Neural crest cell (in vitro differentiated cells): ENCODE measurements at regions not wholly inside any gene's neighbourhood (a gene's known extent, or its start where the extent isn't known, plus 50 kb on each side); places are given as distances from the start of the nearest gene placed in this dataset.

Source experiments
- DNase-seq: peaks from one replicate; pipeline ENCODE4 v3.0.0; 2021; ENCODE audit warnings: low read depth, mixed read lengths, low spot score
- H3K27ac Mint-ChIP-seq: one replicate; pipeline ENCODE4 v1.8.0; 2021; ENCODE audit warnings: mild to moderate bottlenecking, mixed read lengths; ENCODE audit not compliant: unreplicated experiment
- H3K27me3 Mint-ChIP-seq: 2 replicates; pipeline ENCODE4 v1.8.0; 2021; ENCODE audit warnings: low read depth, mild to moderate bottlenecking, mixed read lengths
- H3K36me3 Mint-ChIP-seq: 2 replicates; pipeline ENCODE4 v1.8.0; 2021; ENCODE audit warnings: low read depth, mild to moderate bottlenecking, mixed read lengths
- H3K4me1 Mint-ChIP-seq: 2 replicates; pipeline ENCODE4 v1.8.0; 2021; ENCODE audit warnings: mixed read lengths
- H3K4me3 Mint-ChIP-seq: one replicate; pipeline ENCODE4 v1.8.0; 2021; ENCODE audit warnings: mild to moderate bottlenecking, mixed read lengths
- H3K9me3 Mint-ChIP-seq: 2 replicates; pipeline ENCODE4 v1.8.0; 2021; ENCODE audit warnings: mixed read lengths
- CTCF ChIP-seq: fragments of 200-600 bp; sonication (generic); conservative IDR thresholded peaks from 2 replicates; pipeline ENCODE4 v1.5.0; 2021; ENCODE audit warnings: antibody characterized with exemption, mild to moderate bottlenecking

DNA sequence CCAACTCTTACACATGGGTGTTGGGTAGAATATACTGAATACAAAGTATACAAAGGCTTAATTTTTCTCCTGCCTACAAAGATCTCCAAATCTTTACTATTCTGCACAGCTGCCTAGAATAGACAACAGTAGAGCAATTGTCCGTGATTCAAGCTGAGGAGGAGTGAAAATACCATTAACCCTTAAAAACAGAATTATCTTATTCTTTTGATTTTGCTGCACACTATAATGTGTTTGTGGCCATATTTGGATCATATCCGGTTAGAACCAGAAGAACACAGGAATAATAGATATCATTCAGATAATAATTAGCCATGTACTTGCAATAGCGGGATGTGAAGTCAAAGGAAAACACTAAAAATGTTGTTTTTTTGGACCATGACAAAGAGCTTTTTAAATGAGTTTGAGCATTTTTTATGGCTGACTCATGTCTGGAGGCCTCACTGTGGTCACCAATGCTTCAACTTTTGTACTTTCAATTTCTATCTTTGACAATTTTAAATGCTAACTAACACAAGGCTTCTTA, 197.6 kb upstream of the FOXD3 start:
- no peak for DNase-seq
- Mint-ChIP-seq H3K27me3 (peaks cover 70% of the 10 kb centered on the region), H3K4me3 (peak overlapping the region; percentile 48), H3K4me1 (peaks cover 73% of the 10 kb centered on the region), H3K36me3 (no peaks in the 10 kb centered on the region), H3K9me3 (no peaks in the 10 kb centered on the region), H3K27ac (peak overlapping the region; percentile 59)
- no peak for TF ChIP-seq CTCF

DNA sequence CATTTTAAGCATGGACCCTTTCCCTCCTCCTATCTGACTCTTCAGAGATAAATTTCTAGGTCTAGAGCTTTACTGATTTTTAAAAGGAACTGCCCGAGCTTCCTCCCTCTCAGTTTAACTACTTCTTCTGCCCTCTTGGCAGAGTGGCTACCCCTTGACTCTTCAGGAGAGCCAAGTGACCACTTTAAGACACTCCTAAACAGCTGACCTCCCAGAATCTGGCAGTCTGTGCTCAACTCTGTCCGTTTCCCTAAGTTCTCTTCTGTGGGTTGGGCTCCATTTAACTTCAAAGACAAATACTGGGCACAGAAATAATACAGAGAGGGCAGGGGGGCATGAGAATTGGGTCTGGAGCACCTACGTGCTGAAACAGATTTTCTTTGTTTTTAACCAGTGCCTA, 196.3 kb upstream of the FOXD3 start:
- H3K27ac Mint-ChIP-seq, result peak overlapping the region; percentile 98
- H3K4me1 Mint-ChIP-seq, result peaks cover 76% of the 10 kb centered on the region
- DNase-seq, result no peak
- no peaks in the 10 kb centered on the region for H3K36me3 Mint-ChIP-seq
- no peaks in the 10 kb centered on the region for H3K9me3 Mint-ChIP-seq
- peak overlapping the region; percentile 39 for H3K4me3 Mint-ChIP-seq
- no peak for TF ChIP-seq CTCF
- H3K27me3 Mint-ChIP-seq, result peaks cover 73% of the 10 kb centered on the region

- H3K27me3 Mint-ChIP-seq, result peaks cover 76% of the 10 kb centered on the region
- H3K4me1 Mint-ChIP-seq, result peaks cover 75% of the 10 kb centered on the region
- no peaks in the 10 kb centered on the region for H3K9me3 Mint-ChIP-seq
- TF ChIP-seq CTCF, result no peak
- peak overlapping the region; percentile 11 for H3K4me3 Mint-ChIP-seq
- no peaks in the 10 kb centered on the region for H3K36me3 Mint-ChIP-seq
- no peak overlapping the region for H3K27ac Mint-ChIP-seq
- no peak for DNase-seq
Observed at GRCh38 chr1:63127376-63127775, 195.0 kb upstream of the FOXD3 start.

GRCh38 chr1:63128556-63128955, 193.8 kb upstream of the FOXD3 start:
- Mint-ChIP-seq H3K36me3 (no peaks in the 10 kb centered on the region), H3K9me3 (no peaks in the 10 kb centered on the region), H3K27ac (peak overlapping the region; percentile 10), H3K27me3 (peaks cover 79% of the 10 kb centered on the region), H3K4me3 (peak overlapping the region; percentile 3), H3K4me1 (peaks cover 76% of the 10 kb centered on the region)
- TF ChIP-seq CTCF, result no peak
- no peak for DNase-seq

DNA sequence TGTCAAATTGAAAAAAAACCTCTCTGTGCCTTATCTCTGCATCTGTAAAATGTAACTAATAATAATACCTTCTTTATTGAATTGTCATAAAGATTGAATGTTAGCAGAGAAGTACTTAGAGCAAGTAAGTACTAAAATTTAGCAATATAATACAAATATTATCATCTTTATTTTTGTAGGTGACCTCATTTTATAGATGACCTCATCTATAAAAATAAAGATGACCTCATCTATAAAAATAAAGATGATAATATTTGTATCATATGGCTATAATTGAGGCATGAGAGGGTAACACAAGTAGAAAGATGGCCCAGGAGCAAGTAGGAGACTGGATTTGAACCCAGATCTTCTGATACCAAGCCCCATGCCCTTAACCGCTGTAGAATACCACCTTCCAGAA, 193.2 kb upstream of the FOXD3 start:
- no peak for DNase-seq
- H3K36me3 Mint-ChIP-seq, result no peaks in the 10 kb centered on the region
- TF ChIP-seq CTCF, result no peak
- H3K4me1 Mint-ChIP-seq, result peaks cover 75% of the 10 kb centered on the region
- H3K4me3 Mint-ChIP-seq, result no peak overlapping the region
- H3K27me3 Mint-ChIP-seq, result peaks cover 78% of the 10 kb centered on the region
- H3K27ac Mint-ChIP-seq, result no peak overlapping the region
- H3K9me3 Mint-ChIP-seq, result no peaks in the 10 kb centered on the region
